Gastrocnemius medialis (tissue), 4 donors: ENCODE measurements at regions not wholly inside any gene's neighbourhood (a gene's known extent, or its start where the extent isn't known, plus 50 kb on each side); places are given as distances from the start of the nearest gene placed in this dataset.

Experiments
- ATAC-seq, 2 donors: fragments of 150-250 bp; one replicate each; pipeline ENCODE4 v1.9.1; 2016
- DNase-seq, 2 donors: peaks; one replicate each; pipeline ENCODE4 v3.0.0-alpha.2; 2019
- H3K27ac ChIP-seq, 4 donors: fragments of 200-600 bp; sonication (generic); 1 replicate in 1 of 4; 2 replicates in 3 of 4; pipeline ENCODE4 v1.5.1; 2016 to 2018; ENCODE audit warnings: mild to moderate bottlenecking in 2 of 4, moderate library complexity in 1 of 4
- H3K27me3 ChIP-seq, 3 donors: fragments of 200-600 bp; sonication (generic) in 2 of 3; 1 replicate in 1 of 3; 2 replicates in 2 of 3; pipeline versions ENCODE4 v1.5.1 to v1.6.0; 2016 to 2019; ENCODE audit warnings: mild to moderate bottlenecking in 1 of 3, moderate library complexity in 1 of 3
- H3K36me3 ChIP-seq, 2 donors: fragments of 200-600 bp; sonication (generic) in 1 of 2; one replicate each; pipeline ENCODE4 v1.5.1; 2017 to 2018
- H3K4me1 ChIP-seq, 2 donors: fragments of 200-600 bp; sonication (generic) in 1 of 2; one replicate each; pipeline ENCODE4 v1.5.1; 2016 to 2017; ENCODE audit warnings: mild to moderate bottlenecking in 2 of 2
- H3K4me3 ChIP-seq, 4 donors: fragments of 200-600 bp; sonication (generic) in 3 of 4; 1 replicate in 1 of 4; 2 replicates in 3 of 4; pipeline ENCODE4 v1.5.1; 2016 to 2019; ENCODE audit warnings: mild to moderate bottlenecking in 2 of 4
- H3K9me3 ChIP-seq, 3 donors: fragments of 200-600 bp; sonication (generic) in 2 of 3; 1 replicate in 1 of 3; 2 replicates in 2 of 3; pipeline ENCODE4 v1.5.1; 2016 to 2019
- POLR2A ChIP-seq, 2 donors: fragments of 450-650 bp; IDR thresholded peaks; one replicate each; pipeline ENCODE4 v1.6.1; 2017; ENCODE audit warnings: antibody characterized with exemption in 2 of 2, mild to moderate bottlenecking in 2 of 2, moderate library complexity in 2 of 2
- in situ Hi-C, 4 donors: fragments of 200-750 bp; cut with MboI; loops; one replicate each; pipeline versions ENCODE4 v1.15.0 to v1.8.0; 2017; ENCODE audit warnings: low sequenced_read_pairs in 4 of 4
- intact Hi-C: fragments of 100-400 bp; cut with DNase I; formaldehyde crosslinking; loops from one replicate; pipeline ENCODE4 v1.15.1; 2023; ENCODE audit warnings: low total_unique reads
- TF ChIP-seq, protein P1 (sequence below), 5 experiments: fragments of 450-650 bp in 3 of 5; fragments of 200-600 bp in 2 of 5; sonication (generic) in 2 of 5; IDR thresholded peaks in 4 of 5; conservative IDR thresholded peaks in 1 of 5; 1 replicate in 4 of 5; 2 replicates in 1 of 5; pipeline ENCODE4 v1.5.1; 2016 to 2019; ENCODE audit warnings: antibody characterized with exemption in 5 of 5, mild to moderate bottlenecking in 3 of 5, moderate library complexity in 3 of 5

DNA sequence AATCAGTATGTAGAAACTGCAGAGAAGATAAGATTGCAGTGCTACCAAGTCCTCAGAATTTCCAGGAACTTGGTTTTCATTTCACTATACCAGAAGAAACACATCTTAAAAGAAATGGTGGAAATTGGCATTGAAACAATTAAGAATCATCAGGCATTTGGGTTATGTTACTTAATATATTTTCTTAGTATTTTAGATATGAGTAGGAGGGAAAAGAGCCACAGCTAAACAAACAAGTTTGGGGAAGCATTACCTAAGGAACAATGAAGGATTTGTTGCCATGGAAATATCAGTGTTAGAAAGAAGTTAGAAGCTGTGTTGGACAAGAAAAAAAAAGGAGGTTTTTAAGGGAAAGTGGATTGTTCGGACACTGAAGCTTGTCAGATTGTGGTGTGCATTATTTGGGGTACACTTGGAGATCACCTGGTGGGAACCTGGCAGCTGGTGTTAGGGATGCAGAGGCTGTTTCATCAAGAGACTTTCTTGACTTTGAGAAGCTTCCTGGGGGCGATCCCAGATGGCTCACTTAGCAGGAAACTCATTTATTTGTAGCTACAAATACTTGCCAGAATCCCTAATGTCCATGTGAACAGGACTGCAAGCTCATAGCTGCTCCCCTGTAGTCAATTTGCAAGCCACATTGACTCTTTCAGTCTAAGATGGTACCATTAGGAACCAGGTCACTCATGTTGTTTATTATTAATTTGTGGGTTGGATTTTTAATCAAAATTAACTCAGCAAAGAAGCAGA, 246.7 kb downstream of the RFC3 start:
- no peak for ATAC-seq
- intact Hi-C loops, result no loop called here
- in situ Hi-C loops, result no loop called here
- H3K9me3 ChIP-seq, result no peaks in the 10 kb centered on the region
- no peak overlapping the region for H3K4me3 ChIP-seq
- no peak overlapping the region for H3K27ac ChIP-seq
- H3K27me3 ChIP-seq, result no peaks in the 10 kb centered on the region
- no peaks in the 10 kb centered on the region for H3K4me1 ChIP-seq
- no peaks in the 10 kb centered on the region for H3K36me3 ChIP-seq
- DNase-seq, result no peak
- TF ChIP-seq POLR2A (IDR thresholded peaks at IDR 0.05), result no peak
- TF ChIP-seq, protein P1, sequence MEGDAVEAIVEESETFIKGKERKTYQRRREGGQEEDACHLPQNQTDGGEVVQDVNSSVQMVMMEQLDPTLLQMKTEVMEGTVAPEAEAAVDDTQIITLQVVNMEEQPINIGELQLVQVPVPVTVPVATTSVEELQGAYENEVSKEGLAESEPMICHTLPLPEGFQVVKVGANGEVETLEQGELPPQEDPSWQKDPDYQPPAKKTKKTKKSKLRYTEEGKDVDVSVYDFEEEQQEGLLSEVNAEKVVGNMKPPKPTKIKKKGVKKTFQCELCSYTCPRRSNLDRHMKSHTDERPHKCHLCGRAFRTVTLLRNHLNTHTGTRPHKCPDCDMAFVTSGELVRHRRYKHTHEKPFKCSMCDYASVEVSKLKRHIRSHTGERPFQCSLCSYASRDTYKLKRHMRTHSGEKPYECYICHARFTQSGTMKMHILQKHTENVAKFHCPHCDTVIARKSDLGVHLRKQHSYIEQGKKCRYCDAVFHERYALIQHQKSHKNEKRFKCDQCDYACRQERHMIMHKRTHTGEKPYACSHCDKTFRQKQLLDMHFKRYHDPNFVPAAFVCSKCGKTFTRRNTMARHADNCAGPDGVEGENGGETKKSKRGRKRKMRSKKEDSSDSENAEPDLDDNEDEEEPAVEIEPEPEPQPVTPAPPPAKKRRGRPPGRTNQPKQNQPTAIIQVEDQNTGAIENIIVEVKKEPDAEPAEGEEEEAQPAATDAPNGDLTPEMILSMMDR (IDR thresholded peaks at IDR 0.05 in 4 of 5, conservative IDR thresholded peaks at IDR 0.05 in 1 of 5), result no peak

DNA sequence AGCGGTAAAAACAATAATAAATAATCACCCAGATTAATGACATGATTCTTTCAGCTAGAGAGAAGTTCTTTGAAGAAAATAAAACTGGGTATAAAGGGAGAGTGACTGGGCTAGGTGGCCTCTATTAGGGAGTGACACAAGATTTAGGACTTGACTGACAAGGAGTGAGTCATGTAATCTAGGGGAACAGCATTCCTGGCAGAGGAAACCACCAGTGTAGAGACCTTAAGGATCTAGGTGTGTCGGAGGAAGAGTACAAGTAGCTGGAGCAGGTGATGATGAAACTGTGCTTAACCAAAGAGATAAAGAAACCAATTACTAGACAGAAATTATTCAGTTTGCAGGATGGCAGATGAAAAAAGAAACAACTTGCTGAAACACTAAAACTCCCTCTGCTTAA, 248.0 kb downstream of the RFC3 start:
- no peak overlapping the region for H3K4me3 ChIP-seq
- TF ChIP-seq POLR2A (IDR thresholded peaks at IDR 0.05), result no peak
- TF ChIP-seq, protein P1 (IDR thresholded peaks at IDR 0.05 in 4 of 5, conservative IDR thresholded peaks at IDR 0.05 in 1 of 5), result no peak
- H3K27ac ChIP-seq, result no peak overlapping the region
- DNase-seq, result no peak
- in situ Hi-C loops, result no loop called here
- no peaks in the 10 kb centered on the region for H3K27me3 ChIP-seq
- H3K36me3 ChIP-seq, result no peaks in the 10 kb centered on the region
- ATAC-seq, result no peak
- H3K9me3 ChIP-seq, result no peaks in the 10 kb centered on the region
- intact Hi-C loops, result no loop called here
- H3K4me1 ChIP-seq, result no peaks in the 10 kb centered on the region

DNA sequence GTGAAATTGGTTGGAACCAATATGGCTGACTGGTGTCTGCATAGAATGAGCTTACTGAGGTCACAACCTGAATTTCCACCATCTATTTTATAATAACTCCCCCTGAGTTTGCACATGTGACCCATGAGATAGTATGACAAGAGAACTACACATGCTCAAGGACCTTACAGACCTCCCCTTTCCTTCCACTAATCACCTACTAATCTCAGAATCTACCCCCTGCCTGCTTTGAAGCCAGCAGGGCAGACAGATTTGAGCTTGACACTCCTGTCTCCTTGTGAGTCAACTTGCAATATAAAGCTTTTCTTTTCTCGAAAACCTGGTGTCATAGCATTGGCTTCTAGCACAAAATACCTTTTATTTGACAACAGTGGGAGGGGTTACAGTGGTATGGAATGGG, 248.4 kb downstream of the RFC3 start:
- no peak overlapping the region for H3K27ac ChIP-seq
- DNase-seq (no peak), ATAC-seq (no peak)
- no peaks in the 10 kb centered on the region for H3K27me3 ChIP-seq
- no peak overlapping the region for H3K4me3 ChIP-seq
- TF ChIP-seq, protein P1 (IDR thresholded peaks at IDR 0.05 in 4 of 5, conservative IDR thresholded peaks at IDR 0.05 in 1 of 5), result no peak
- H3K4me1 ChIP-seq, result no peaks in the 10 kb centered on the region
- H3K36me3 ChIP-seq, result no peaks in the 10 kb centered on the region
- in situ Hi-C loops (no loop called here), intact Hi-C loops (no loop called here)
- no peaks in the 10 kb centered on the region for H3K9me3 ChIP-seq

DNA sequence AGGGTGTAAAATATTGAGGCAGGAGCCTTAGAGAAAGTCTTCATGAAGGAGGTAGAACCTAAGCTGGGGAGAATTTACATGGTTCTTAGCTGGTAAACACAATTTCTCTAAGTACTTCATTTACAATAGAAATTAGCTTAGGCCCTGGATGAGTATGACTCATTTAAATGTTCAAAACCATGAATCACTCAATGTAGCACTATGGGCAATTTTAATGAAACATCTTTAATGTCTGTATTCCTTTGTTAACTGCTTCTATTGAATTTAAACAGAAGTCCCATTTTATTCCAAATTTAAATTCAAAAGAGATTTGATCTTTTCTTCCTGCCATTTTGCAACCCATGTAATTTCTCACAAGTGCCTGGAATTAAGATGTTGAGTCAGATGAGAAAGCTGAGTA, 252.1 kb downstream of the RFC3 start:
- intact Hi-C loops, result no loop called here
- ATAC-seq (no peak), DNase-seq (no peak)
- no peaks in the 10 kb centered on the region for H3K27me3 ChIP-seq
- in situ Hi-C loops, result no loop called here
- H3K27ac ChIP-seq, result no peak overlapping the region
- H3K4me3 ChIP-seq, result no peak overlapping the region
- TF ChIP-seq, protein P1 (IDR thresholded peaks at IDR 0.05 in 4 of 5, conservative IDR thresholded peaks at IDR 0.05 in 1 of 5), result no peak
- no peaks in the 10 kb centered on the region for H3K9me3 ChIP-seq
- H3K4me1 ChIP-seq, result no peaks in the 10 kb centered on the region
- no peaks in the 10 kb centered on the region for H3K36me3 ChIP-seq
